GM21423 (cell line): ENCODE measurements at regions not wholly inside any gene's neighbourhood (a gene's known extent, or its start where the extent isn't known, plus 50 kb on each side); places are given as distances from the start of the nearest gene placed in this dataset.
"Not testable (repeated sequence)": the region's sequence is repeated elsewhere in the genome, so short reads cannot be mapped to it uniquely, and the experiment has no call there.

Experiments used
- ATAC-seq: cut with Tn5 transposase; IDR thresholded peaks from one replicate; pipeline ENCODE4 v1.9.1; 2021; ENCODE audit warnings: mild to moderate bottlenecking, moderate library complexity; ENCODE audit not compliant: unreplicated experiment

DNA sequence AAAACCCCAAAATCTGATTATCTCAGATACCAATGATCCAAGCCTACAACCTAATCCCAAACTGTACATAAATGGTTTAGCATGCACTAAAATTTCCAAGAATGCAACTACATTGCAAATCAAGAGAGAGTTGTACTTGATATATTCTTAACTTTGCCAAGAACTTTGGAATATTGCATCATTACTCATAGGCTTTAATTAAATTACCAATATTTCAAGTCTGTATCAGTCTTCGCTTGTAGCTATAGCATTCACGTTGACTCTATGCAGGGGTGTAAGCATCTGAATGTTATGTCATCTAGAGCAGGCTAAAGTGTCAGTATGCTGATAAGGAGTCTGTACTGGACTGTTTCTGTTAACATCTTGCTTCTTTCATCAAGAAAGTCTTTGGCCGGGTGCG, 56.3 kb downstream of the FOXI3 start:
- ATAC-seq: no peak

GRCh38 chr2:88377641-88377991, 74.9 kb downstream of the FOXI3 start:
- no peak for ATAC-seq

- no peak for ATAC-seq
These were observed 80.5 kb downstream of the FOXI3 start for GRCh38 chr2:88372042-88372441.

- not testable (repeated sequence) for ATAC-seq
These were observed 87.1 kb downstream of the FOXI3 start for GRCh38 chr2:88365408-88365807.

DNA sequence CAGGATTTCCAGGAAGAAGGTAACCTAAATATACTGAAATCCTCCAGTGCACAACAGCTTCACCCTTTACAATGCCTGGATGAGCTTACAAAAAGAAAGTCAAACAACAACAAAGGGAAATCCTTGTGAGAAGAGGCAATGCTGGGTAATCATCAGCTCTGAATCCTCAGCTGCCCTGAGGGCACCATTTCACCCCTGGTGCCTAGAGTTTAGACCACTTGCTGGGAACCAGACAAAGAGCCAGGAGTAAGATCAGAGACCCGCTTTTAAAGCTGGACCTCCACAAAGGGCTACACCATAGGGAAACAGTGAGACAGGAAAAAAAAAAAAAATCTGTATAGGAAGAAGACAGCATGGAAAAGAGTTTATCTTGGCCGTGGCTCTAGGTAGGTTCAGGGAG, 97.0 kb downstream of the FOXI3 start:
- no peak for ATAC-seq

DNA sequence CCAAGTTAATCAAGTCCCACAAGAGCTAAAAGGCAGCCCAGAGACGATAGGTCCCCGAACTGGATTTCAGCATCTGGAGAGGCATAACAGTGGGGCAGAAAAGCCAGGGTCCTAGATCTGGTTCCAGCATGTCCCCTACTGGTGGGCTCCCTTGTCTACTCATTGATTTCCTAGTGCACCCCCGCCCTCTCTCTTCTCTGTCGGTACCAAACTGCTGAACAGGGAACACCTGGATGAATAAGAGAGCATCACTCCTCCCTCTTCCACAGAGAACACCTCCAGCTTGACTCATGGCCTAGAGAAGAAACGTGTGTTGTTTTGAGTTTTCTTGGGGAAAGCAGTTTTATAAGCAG, 101.3 kb downstream of the FOXI3 start:
- ATAC-seq: no peak

DNA sequence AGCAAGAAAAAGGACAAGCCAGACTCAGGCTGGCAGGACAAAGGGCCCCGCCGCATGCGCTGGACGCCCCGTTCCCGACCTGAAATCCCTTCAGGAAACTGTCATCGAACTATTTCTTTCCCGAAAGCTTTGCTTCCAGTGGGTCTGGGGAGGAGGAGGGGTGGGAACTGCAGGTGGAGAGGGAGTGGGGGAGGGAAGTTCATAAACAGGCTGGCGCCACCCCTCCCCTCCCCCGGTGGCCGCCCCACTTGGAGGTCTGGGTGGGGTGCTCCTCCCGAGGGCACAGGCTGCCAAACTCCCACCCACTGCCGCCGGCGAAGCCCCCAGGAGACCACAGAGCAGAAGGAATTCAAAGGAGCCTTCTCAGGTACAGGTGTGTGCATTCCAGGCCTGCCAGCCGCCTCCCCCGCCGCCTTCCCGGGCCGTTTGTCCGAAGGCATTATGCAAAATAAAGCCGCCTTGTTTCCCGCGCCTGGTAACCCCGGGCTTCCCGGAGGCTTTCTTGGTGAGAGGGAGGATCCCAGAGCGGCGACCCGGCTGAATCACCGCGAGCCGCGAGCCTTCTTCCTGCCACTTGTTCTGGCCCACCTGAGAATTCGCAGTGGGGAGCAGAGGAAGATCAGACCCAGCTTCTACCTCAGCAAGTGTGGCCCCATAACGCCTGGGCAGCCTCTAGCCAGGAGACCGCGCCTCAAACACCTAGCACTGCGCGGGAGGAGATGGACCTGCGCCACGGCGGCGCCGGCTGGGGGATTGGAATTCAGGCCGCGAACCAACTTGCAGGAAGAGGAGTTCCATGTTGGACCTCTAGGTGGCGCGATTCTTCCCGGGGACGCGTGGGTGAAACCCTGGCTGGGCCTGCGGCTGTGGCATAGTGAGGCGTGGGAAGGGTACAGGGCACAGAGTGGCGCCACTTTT, 101.9 kb downstream of the FOXI3 start:
- ATAC-seq: no peak

- ATAC-seq: no peak
These were observed 106.7 kb downstream of the FOXI3 start for GRCh38 chr2:88345842-88346241.

DNA sequence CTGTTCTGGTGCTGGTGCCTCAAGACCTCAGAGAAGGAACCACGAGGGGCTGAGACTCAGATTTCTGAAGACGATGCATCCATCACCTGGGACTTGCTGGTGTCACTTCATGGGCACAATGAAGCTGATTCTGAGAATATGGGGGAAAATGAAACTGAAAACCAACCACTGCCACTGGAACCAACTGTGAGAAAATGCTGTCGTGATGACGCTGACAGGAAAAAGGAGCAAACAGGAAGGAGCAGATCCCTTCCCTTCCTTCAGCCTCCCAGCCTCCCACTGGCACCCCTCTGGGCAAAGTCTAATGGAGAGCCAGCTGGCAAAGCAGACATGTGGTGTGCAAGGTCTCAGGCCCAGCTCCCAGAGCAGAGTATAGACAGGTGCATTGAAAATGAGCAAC, 109.7 kb downstream of the FOXI3 start:
- ATAC-seq: no peak

DNA sequence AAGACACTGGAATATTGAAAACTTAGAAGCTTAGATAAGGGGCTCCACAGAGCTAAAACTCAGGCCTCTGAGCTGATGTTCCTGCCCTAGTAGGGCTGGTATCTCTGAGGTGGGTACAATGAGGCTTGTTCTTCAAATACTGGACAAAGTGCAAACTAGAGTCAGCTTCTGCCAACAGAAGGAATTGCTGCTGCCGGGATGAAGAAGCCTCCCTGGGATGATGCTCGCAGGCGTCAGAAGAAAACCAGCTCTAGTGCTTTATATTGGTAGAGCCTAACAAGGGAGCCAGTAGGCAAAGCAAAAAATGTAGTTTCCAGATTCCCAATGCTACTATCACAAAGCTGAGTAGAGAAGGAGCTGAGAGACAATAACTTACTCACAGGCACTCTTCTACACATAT, 118.1 kb downstream of the FOXI3 start:
- ATAC-seq: no peak

DNA sequence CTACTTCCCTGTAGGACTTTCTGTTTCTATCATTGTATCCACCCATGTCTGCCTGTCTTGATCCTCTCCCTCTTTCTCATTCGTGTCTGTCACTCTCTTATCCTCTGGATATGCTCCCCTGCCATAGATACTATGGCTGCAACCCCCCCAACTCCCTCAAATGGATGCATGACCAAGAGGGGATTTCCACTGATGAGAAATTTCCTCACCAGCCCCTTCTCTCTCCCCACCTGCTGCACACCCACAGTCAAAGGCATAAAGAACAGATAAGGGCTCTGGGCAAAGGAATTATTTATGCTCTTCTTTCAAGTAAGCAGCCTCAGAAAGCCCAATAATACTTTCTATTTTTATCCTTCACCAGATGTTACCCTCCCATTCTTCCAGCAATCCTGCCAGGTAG, 121.3 kb downstream of the FOXI3 start:
- no peak for ATAC-seq

- peak; percentile 85 for ATAC-seq
These were observed 122.5 kb downstream of the FOXI3 start for GRCh38 chr2:88329815-88330603.

- no peak for ATAC-seq
These were observed 130.8 kb downstream of the FOXI3 start for GRCh38 chr2:88321449-88322248.

DNA sequence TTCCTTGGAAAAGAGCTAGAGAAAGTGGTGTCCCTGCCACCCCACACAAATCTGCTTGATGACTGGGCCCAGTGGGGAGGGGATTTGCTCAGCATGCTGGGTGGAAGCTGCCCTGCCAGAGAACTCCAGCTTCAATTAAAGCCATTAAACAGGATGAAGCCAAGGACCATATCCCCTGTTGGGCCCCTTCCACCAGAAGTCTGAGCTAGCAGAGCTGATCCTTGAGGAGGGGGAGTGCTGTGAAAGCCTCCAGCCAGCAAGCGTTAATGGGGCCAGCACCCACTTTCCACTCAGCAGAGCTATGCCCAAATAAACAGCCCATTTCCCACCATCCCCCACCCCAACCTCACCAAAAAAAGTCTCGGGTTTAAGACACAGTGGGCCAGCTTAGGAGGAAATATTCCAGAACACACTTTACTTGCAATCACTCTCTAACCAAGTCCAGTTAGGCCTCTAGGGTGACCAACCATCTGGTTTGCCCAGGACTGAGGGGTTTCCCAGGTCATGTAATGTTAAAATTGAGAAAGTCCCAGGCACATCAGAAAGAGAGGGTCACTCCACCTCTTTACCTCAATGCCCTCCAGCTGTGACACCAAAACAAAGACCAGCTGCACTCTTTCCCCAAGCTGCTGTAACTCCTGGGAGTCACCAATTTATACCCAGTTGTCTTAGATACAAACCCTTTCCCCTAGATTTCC, 132.3 kb downstream of the FOXI3 start:
- no peak for ATAC-seq

DNA sequence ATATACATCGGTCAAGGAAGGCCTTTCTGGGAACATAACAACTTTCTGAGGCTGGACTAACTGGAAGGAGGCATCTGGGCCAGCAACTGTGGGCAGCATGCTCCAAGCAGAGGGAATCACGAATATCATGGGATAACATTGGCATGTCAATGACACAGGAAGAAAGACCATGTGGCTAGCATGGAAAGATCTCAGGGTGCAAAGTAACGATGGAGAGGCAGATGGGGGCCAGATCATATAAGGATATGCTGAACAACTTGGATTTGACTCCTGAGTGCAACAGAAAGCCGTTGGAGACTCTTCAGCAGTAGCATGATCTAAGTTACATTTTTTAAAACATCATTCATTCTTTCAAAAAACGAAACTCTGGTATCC, 133.6 kb downstream of the FOXI3 start:
- ATAC-seq: no peak

DNA sequence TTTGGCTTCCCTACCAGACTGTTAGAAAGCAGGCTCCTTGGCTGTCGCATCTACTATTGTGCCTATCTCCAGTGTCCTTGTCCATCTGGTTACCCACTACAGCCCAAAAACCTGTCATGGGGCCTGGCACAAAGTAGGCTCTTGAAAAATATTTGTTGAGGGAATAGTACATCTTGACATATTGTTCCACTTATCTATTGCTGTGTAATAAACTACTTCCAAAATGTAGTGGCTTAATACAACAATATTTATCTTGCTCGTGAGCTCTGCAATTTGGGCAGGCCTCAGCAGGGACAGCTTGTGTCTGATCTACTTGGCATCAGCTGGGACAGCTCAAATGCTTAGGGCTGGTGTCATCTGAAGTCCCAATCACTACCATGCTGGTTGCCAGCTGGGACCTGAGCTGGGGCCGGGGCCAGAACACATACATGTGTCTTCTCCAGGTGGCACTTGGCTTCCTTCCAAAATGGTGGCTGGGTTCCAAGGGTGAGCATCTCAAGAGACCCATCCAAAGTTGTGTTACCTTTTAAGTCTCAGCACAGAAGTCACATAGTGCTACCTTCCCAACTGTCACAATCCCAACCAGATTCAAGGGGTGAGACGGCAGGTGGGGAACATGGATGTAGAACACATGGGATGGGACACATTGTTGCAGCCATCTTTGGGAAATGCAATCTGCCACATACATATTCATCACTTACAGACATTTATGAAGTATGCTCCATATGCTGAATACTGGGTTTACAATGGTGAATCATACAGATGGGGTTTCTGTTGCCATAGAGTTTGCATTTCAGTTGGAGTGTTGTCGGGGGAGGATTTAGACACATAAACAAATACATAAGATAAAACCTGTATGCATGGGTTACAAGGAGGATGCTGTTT, 134.2 kb downstream of the FOXI3 start:
- ATAC-seq: no peak

- no peak for ATAC-seq
These were observed 140.6 kb downstream of the THNSL2 start for GRCh38 chr2:88310787-88311186.

- ATAC-seq: no peak
These were observed 137.7 kb downstream of the THNSL2 start for GRCh38 chr2:88307817-88308216.

- ATAC-seq: no peak
These were observed 133.7 kb downstream of the THNSL2 start for GRCh38 chr2:88303865-88304264.

GRCh38 chr2:88296247-88296646, 126.1 kb downstream of the THNSL2 start:
- ATAC-seq: no peak
